ENCODE measurements at regions not wholly inside any gene's neighbourhood (a gene's known extent, or its start where the extent isn't known, plus 50 kb on each side); places are given as distances from the start of the nearest gene placed in this dataset.

- WGBS (ENCODE audit: insufficient coverage, low coverage, low lambda C conversion rate, missing lambda C conversion rate), result 52% methylated on average over 15 of the region's 15 CpGs
- H3K36me3 ChIP-seq, result no peaks in the 10 kb centered on the region
- no peak for TF ChIP-seq CTCF (IDR thresholded peaks at IDR 0.05)
- H3K27ac ChIP-seq, result no peak overlapping the region
- no peaks in the 10 kb centered on the region for H3K9me3 ChIP-seq
- H3K4me1 ChIP-seq, result no peaks in the 10 kb centered on the region
- intact Hi-C loops (cut with DNase I), result no loop called here
- ATAC-seq, result no peak
- no peak for DNase-seq
- no peaks in the 10 kb centered on the region for H3K27me3 ChIP-seq
- no peak overlapping the region for H3K4me3 ChIP-seq
These were observed 319.9 kb downstream of the ARRDC4 start for GRCh38 chr15:98280284-98280975.

DNA sequence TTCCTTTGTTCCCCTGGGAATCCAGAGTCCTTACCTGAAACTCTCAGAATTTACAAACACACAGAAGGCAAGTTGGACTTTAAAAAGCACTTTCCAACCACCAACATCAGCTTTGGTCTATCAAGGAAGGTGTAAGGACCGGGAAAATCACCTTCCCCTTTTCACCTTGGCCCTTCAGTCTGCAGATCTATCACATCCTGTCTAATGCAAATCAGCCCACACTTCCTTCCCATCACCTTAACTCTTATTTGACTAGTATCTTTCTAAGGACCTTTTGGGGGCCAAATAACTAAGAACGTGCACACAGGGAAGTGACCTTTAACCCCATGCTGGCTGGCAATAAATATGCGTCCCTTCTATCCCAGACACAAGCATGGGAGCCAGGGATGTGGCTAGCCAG, 320.6 kb downstream of the ARRDC4 start:
- Histone ChIP-seq H3K9me3 (no peaks in the 10 kb centered on the region), H3K4me1 (no peaks in the 10 kb centered on the region), H3K4me3 (no peak overlapping the region), H3K36me3 (no peaks in the 10 kb centered on the region), H3K27me3 (no peaks in the 10 kb centered on the region), H3K27ac (no peak overlapping the region)
- intact Hi-C loops (cut with DNase I), result no loop called here
- DNase-seq (no peak), ATAC-seq (no peak)
- TF ChIP-seq CTCF (IDR thresholded peaks at IDR 0.05), result no peak
- TF ChIP-seq POLR2A (IDR thresholded peaks at IDR 0.05), result no peak
- WGBS (ENCODE audit: insufficient coverage, low coverage, low lambda C conversion rate, missing lambda C conversion rate), result 11% methylated on average over 3 of the region's 3 CpGs

DNA sequence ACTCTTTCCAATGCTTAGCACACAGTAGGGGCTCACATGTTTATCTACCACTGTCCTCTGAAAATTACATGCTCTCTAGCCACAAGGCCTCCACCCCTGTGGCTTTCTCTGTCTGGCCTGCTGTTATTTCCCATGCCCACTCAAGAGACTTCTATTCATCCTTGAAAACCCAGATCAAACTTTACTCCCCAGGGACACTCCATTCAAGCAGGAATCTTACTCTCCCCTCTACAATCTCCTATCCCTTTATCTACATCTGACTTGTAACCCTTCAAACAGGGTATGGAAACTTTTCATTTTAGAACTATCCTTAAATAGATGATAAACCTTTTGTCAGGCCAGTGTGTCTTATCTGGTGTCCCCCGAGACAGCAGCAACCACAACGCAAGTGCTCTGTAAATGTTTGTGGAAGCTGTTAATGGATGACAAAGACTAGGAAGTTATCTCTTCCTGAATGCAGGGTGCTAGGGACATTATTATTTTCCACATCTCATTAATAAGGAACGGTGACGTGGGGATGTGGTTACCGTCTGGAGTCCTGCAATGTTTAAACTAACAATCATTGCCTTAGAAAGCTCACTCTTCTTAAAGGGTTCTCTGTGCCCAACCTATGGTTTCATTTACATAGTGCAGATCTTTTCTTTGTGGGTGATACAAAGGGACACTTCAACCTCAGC, 322.3 kb downstream of the ARRDC4 start:
- Histone ChIP-seq H3K9me3 (no peaks in the 10 kb centered on the region), H3K4me3 (no peak overlapping the region), H3K27me3 (no peaks in the 10 kb centered on the region), H3K4me1 (no peaks in the 10 kb centered on the region), H3K27ac (no peak overlapping the region), H3K36me3 (no peaks in the 10 kb centered on the region)
- 5% methylated on average over 5 of the region's 5 CpGs for WGBS (ENCODE audit: insufficient coverage, low coverage, low lambda C conversion rate, missing lambda C conversion rate)
- intact Hi-C loops (cut with DNase I), result no loop called here
- TF ChIP-seq CTCF (IDR thresholded peaks at IDR 0.05), result no peak
- DNase-seq (no peak), ATAC-seq (no peak)

- no peak overlapping the region for H3K27ac ChIP-seq
- no peaks in the 10 kb centered on the region for H3K36me3 ChIP-seq
- 29% methylated on average over 2 of the region's 5 CpGs for WGBS (ENCODE audit: insufficient coverage, low coverage, low lambda C conversion rate, missing lambda C conversion rate)
- ATAC-seq (no peak), DNase-seq (no peak)
- H3K4me3 ChIP-seq, result no peak overlapping the region
- no peaks in the 10 kb centered on the region for H3K9me3 ChIP-seq
- TF ChIP-seq CTCF (IDR thresholded peaks at IDR 0.05), result no peak
- TF ChIP-seq POLR2A (IDR thresholded peaks at IDR 0.05), result no peak
- no peaks in the 10 kb centered on the region for H3K27me3 ChIP-seq
- intact Hi-C loops (cut with DNase I), result no loop called here
- H3K4me1 ChIP-seq, result no peaks in the 10 kb centered on the region
These were observed 325.7 kb downstream of the ARRDC4 start for GRCh38 chr15:98286200-98286599.
